Fibroblast of lung (primary cell): ENCODE measurements at regions not wholly inside any gene's neighbourhood (a gene's known extent, or its start where the extent isn't known, plus 50 kb on each side); places are given as distances from the start of the nearest gene placed in this dataset.
"Not testable (repeated sequence)": the region's sequence is repeated elsewhere in the genome, so short reads cannot be mapped to it uniquely, and the experiment has no call there.

Experiments used
- DNase-seq, 2 donors: peaks; one replicate each; pipeline versions ENCODE4 v3.0.0 to v3.0.0-alpha.2; 2010; ENCODE audit warnings: low read depth in 2 of 2
- H2AFZ ChIP-seq: 2 replicates; pipeline ENCODE4 v1.5.1; 2012; ENCODE audit warnings: low read length, control low read depth, inconsistent platforms
- H3K27ac ChIP-seq: 2 replicates; pipeline ENCODE4 v1.5.1; 2011; ENCODE audit warnings: low read length, control low read depth; ENCODE audit not compliant: insufficient read depth
- H3K27me3 ChIP-seq: 2 replicates; pipeline ENCODE4 v1.5.1; 2011; ENCODE audit warnings: mild to moderate bottlenecking, low read length; ENCODE audit not compliant: control insufficient read depth, insufficient read depth
- H3K36me3 ChIP-seq: 2 replicates; pipeline ENCODE4 v1.5.1; 2011; ENCODE audit warnings: low read length; ENCODE audit not compliant: control insufficient read depth, insufficient read depth
- H3K4me1 ChIP-seq: 2 replicates; pipeline ENCODE4 v1.5.1; 2011; ENCODE audit warnings: low read length; ENCODE audit not compliant: control insufficient read depth, insufficient read depth; ENCODE audit errors: extremely low read depth
- H3K4me2 ChIP-seq: 2 replicates; pipeline ENCODE4 v1.5.1; 2011; ENCODE audit warnings: low read length, control low read depth; ENCODE audit not compliant: insufficient read depth; ENCODE audit errors: extremely low read depth
- H3K4me3 ChIP-seq, 4 experiments: fragments of 200-600 bp in 1 of 4; sonication (generic) in 1 of 4; replicated peaks in 1 of 4; 2 replicates each; pipeline ENCODE4 v1.5.1; 2011 to 2016; ENCODE audit warnings: low read length in 4 of 4, low read depth in 3 of 4, mild to moderate bottlenecking in 3 of 4, control low read depth in 2 of 4, inconsistent platforms in 1 of 4, mixed read lengths in 1 of 4; ENCODE audit not compliant: insufficient read depth in 1 of 4; ENCODE audit errors: control extremely low read depth in 1 of 4
- H3K79me2 ChIP-seq: 2 replicates; pipeline ENCODE4 v1.5.1; 2012; ENCODE audit warnings: mild to moderate bottlenecking, low read length, inconsistent platforms; ENCODE audit not compliant: control insufficient read depth, insufficient read depth
- H3K9ac ChIP-seq: 2 replicates; pipeline ENCODE4 v1.5.1; 2011; ENCODE audit warnings: mild to moderate bottlenecking, low read length, control low read depth; ENCODE audit not compliant: insufficient read depth
- H3K9me3 ChIP-seq: 2 replicates; pipeline ENCODE4 v1.5.1; 2012; ENCODE audit warnings: low read depth, low read length; ENCODE audit not compliant: control insufficient read depth, insufficient read depth
- H4K20me1 ChIP-seq: 2 replicates; pipeline ENCODE4 v1.5.1; 2011; ENCODE audit warnings: low read length; ENCODE audit not compliant: control insufficient read depth, insufficient read depth; ENCODE audit errors: extremely low read depth
- EZH2 ChIP-seq: IDR thresholded peaks from 2 replicates; pipeline ENCODE4 v1.5.1; 2012; ENCODE audit warnings: low read length, control low read depth, mild to moderate bottlenecking; ENCODE audit errors: missing control alignments
- TF ChIP-seq, protein P1 (sequence below), 2 donors: IDR thresholded peaks in 1 of 2; conservative IDR thresholded peaks in 1 of 2; 1 replicate in 1 of 2; 2 replicates in 1 of 2; pipeline ENCODE4 v1.5.1; 2011 to 2012; ENCODE audit warnings: low read length in 2 of 2, control low read depth in 1 of 2, inconsistent platforms in 1 of 2, low read depth in 1 of 2, mild to moderate bottlenecking in 1 of 2

DNA sequence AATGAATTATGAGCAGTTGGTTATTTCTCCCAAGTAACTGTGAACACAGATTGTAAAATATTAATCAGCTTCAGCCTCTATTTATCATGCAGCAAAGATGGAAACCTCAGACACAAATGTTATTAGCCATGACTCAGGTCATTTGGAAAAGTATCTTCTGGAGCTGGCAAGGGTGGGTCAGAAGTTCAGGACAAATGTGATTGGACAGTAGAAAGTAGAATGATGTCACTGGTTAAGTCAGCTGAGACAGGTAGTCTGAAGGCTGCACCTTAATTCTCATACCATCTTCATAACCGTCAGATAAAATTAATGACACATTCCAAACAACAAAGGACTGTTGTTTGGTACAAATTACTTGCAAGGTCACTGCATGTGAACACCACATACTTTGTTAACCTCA is 140.2 kb downstream of the EMB start:
- Histone ChIP-seq H3K36me3 (no peaks in the 10 kb centered on the region), H2AFZ (no peak overlapping the region), H4K20me1 (no peaks in the 10 kb centered on the region), H3K27me3 (no peaks in the 10 kb centered on the region), H3K79me2 (no peaks in the 10 kb centered on the region), H3K27ac (no peak overlapping the region), H3K9ac (no peak overlapping the region), H3K4me2 (no peak overlapping the region), H3K9me3 (no peaks in the 10 kb centered on the region), H3K4me3 (no peak overlapping the region), H3K4me1 (no peaks in the 10 kb centered on the region)
- no peak for TF ChIP-seq EZH2
- TF ChIP-seq, protein P1, sequence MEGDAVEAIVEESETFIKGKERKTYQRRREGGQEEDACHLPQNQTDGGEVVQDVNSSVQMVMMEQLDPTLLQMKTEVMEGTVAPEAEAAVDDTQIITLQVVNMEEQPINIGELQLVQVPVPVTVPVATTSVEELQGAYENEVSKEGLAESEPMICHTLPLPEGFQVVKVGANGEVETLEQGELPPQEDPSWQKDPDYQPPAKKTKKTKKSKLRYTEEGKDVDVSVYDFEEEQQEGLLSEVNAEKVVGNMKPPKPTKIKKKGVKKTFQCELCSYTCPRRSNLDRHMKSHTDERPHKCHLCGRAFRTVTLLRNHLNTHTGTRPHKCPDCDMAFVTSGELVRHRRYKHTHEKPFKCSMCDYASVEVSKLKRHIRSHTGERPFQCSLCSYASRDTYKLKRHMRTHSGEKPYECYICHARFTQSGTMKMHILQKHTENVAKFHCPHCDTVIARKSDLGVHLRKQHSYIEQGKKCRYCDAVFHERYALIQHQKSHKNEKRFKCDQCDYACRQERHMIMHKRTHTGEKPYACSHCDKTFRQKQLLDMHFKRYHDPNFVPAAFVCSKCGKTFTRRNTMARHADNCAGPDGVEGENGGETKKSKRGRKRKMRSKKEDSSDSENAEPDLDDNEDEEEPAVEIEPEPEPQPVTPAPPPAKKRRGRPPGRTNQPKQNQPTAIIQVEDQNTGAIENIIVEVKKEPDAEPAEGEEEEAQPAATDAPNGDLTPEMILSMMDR (conservative IDR thresholded peaks at IDR 0.05 in 1 of 2, IDR thresholded peaks at IDR 0.05 in 1 of 2; ENCODE audit: low read depth in 1 of 2, low read length in 2 of 2) = no peak
- DNase-seq = no peak

DNA sequence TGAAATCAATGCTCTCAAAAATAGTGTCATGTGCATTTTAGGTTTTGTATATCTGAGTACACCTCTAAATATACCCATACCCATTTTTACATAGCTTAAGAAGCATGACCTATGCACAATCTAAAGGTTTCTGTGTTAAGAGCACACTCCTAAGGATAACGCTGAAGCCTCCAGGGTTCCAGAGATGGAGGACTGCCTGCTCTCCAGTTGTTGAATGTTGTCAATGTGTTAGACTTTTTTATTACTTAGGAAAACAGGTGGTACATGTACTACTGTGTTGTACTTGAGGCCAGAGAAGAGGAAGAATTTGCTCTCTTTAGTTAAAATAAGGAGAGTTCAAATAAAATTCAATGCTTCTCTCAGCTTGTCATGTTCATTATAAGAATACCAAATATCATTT is 141.2 kb downstream of the EMB start:
- no peaks in the 10 kb centered on the region for H3K9me3 ChIP-seq
- no peak for DNase-seq
- TF ChIP-seq EZH2 = no peak
- TF ChIP-seq, protein P1 (conservative IDR thresholded peaks at IDR 0.05 in 1 of 2, IDR thresholded peaks at IDR 0.05 in 1 of 2; ENCODE audit: low read depth in 1 of 2, low read length in 2 of 2) = no peak
- no peaks in the 10 kb centered on the region for H3K27me3 ChIP-seq
- no peak overlapping the region for H3K9ac ChIP-seq
- H3K79me2 ChIP-seq = no peaks in the 10 kb centered on the region
- H3K4me3 ChIP-seq = no peak overlapping the region
- H2AFZ ChIP-seq = no peak overlapping the region
- H3K4me1 ChIP-seq = no peaks in the 10 kb centered on the region
- no peaks in the 10 kb centered on the region for H3K36me3 ChIP-seq
- no peaks in the 10 kb centered on the region for H4K20me1 ChIP-seq
- H3K27ac ChIP-seq = no peak overlapping the region
- no peak overlapping the region for H3K4me2 ChIP-seq

DNA sequence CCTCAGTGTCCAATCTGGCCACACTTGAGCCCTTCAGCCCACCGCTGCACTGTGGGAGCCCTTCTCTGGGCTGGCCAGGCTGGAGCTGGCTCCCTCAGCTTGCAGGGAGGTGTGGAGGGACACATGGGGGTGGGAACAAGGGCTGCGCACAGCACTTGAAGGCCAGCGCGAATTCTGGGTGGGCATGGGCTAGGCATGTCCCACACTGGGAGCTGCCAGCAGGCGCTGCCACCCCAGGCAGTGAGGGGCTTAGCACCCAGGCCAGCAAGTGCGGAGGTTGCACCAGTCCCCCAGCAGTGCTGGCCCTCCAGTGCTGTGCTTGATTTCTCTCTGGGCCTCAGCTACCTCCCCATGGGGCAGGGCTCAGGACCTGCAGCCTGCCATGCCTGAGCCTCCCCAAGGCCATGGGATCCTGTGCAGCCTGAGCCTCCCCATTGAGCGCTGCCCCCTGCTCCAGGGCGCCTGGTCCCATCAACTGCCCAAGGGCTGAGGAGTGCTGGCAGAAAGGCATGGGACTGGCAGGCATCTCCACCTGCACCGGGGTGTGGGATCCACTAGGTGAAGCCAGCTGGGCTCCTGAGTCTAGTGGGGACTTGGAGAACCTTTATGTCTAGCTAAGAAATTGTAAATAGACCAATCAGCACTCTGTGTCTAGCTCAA is 148.2 kb downstream of the EMB start:
- Histone ChIP-seq H2AFZ (no peak overlapping the region), H3K79me2 (no peaks in the 10 kb centered on the region), H3K27me3 (no peaks in the 10 kb centered on the region), H3K4me2 (no peak overlapping the region), H3K9me3 (no peaks in the 10 kb centered on the region), H3K4me1 (no peaks in the 10 kb centered on the region), H3K4me3 (no peak overlapping the region), H3K27ac (no peak overlapping the region), H3K36me3 (no peaks in the 10 kb centered on the region), H3K9ac (no peak overlapping the region), H4K20me1 (no peaks in the 10 kb centered on the region)
- no peak for DNase-seq
- TF ChIP-seq, protein P1 (conservative IDR thresholded peaks at IDR 0.05 in 1 of 2, IDR thresholded peaks at IDR 0.05 in 1 of 2; ENCODE audit: low read depth in 1 of 2, low read length in 2 of 2) = no peak
- no peak for TF ChIP-seq EZH2

DNA sequence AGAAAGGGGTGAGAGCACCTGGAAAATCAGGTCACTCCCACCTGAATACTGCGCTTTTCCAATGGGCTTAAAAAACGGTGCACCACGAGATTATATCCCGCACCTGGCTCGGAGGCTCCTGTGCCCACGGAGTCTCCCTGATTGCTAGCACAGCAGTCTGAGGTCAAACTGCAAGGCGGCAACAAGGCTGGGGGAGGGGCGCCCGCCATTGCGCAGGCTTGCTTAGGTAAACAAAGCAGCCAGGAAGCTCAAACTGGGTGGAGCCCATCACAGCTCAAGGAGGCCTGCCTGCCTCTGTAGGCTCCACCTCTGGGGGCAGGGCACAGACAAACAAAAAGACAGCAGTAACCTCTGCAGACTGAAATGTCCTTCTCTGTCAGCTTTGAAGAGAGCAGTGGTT is 160.6 kb downstream of the EMB start:
- not testable (repeated sequence) for H4K20me1 ChIP-seq, H2AFZ ChIP-seq, H3K27me3 ChIP-seq, H3K4me3 ChIP-seq, H3K27ac ChIP-seq, H3K9ac ChIP-seq, H3K4me1 ChIP-seq, H3K4me2 ChIP-seq, DNase-seq, H3K36me3 ChIP-seq, H3K79me2 ChIP-seq, H3K9me3 ChIP-seq
